HG03280 (cell line): ENCODE measurements at regions not wholly inside any gene's neighbourhood (a gene's known extent, or its start where the extent isn't known, plus 50 kb on each side); places are given as distances from the start of the nearest gene placed in this dataset.

ENCODE experiments used
- ATAC-seq: cut with Tn5 transposase; IDR thresholded peaks from one replicate; pipeline ENCODE4 v1.9.1; 2021; ENCODE audit warnings: mild to moderate bottlenecking, moderate library complexity; ENCODE audit not compliant: unreplicated experiment

DNA sequence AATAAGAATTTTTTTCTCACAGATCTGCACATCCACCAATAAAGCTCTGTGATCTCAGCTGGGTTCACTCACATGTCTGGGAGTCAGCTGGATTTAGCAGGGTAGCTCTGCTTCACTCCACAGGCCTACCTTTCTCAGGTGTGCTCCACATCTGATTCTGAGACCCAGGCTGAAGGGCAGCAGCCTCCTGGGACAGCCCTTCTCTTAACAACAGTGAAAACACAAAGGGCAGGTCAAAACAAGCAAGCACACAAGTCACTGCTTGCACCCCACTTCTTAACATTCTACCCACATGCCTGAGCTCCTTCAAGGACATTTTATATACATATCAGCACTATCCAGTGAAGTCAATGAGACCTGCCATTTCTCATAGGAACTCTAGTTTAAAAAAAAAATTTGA, 96.0 kb upstream of the MAP3K4 start:
- no peak for ATAC-seq

DNA sequence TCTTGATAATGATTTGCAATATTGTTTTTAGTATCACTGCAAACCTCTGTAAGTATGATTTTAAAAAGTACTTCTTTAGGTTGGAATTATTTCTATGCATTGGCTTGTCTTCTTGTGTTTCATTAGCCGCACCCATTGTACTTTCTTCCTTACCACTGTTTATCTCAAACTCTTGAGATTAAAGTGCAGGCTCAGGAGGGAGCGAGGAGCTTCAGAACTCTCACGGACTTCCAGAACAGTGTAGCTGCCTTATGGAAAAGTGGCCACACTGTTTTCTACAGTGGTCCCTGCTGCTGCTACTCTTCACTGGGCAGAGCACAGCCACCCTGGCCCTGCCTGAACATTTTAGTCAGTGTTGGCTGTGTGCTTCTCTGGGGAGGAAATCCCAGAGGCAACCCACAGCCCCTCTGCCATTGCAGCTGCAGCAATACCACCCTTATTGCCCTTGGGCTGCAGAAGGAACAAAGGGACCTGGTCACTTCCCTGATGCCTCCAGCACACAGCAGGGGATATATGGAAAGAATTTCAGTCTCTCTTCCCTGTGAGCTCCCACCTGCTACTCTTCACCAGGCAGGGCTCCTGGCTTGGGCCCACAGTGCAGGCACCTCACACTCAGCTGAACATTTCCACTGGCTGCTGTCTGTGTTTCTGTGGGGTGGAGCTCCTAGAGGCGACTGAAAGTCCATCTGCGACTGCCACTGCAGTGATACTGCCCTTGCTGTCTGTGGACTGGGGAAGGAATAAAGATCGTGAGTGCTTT, 91.7 kb upstream of the MAP3K4 start:
- ATAC-seq = no peak

DNA sequence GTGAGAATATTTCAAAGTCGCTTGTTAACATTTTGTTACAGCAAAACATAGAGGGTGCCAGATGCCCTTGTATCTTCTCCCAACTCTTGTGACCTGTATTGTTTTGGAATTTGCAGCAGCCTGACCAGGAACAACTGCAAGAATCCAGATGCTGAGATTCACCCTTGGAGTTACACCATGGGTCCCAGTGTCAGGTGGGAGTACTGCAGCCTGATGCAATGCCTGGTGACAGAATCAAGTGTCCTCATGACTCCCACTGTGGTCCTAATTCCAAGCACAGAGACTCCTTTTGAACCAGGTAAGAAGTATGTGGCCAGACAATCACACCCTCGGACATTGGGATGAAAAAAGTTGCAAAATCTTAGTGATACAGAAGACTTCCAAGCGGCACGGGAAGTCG, 79.6 kb upstream of the MAP3K4 start:
- ATAC-seq = no peak

GRCh38 chr6:160912411-160912810, 79.2 kb upstream of the MAP3K4 start:
- ATAC-seq = no peak

DNA sequence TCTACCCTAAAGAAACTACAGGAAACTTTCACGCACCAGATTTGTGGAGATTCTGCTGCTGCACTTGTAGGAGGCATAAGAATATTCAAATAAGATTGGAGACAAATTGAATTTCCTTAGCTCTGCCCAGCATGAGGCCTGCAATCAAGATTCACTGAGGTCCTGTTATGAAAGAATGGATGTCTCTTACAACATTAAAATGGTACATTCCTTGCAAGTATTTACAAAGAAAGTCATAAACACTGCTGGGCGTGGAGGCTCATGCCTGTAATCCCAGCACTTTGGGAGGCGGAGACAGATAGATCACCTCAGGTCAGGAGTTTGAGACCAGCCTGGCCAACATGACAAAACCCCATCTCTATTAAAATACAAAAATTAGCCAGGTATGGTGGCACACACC, 74.0 kb upstream of the MAP3K4 start:
- no peak for ATAC-seq

DNA sequence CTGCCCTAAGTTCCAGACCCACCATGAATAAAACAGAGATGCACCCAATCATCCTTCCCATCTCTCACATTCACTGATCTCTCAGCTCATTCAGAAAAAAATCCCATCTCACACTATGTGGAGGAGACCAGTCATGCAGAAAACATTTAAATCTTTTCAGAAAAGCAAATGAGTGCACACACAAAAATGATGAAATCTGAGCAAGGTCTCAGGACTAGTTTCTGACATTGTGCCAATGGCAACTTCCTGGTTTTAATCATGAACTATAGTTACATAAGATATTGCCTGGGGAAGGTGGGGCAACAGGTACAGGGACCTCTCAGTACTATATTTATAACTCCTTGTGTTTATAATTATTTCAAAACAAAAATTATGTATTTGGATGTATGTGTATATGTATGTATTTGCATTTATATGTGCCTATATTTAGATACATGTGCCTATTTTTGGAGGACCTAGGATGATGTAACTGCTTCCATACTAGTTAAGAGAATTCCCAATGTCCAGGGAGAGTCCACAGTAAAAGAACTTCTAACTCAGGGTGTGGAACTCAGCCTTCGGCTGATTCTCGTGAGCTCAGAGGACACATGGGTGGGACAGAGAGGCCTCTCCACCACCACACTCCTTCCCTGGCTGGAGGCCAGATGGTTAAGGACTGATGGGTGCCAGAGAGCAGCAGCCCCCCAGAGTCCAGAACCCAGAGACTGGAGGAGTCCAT, 71.7 kb upstream of the MAP3K4 start:
- no peak for ATAC-seq

DNA sequence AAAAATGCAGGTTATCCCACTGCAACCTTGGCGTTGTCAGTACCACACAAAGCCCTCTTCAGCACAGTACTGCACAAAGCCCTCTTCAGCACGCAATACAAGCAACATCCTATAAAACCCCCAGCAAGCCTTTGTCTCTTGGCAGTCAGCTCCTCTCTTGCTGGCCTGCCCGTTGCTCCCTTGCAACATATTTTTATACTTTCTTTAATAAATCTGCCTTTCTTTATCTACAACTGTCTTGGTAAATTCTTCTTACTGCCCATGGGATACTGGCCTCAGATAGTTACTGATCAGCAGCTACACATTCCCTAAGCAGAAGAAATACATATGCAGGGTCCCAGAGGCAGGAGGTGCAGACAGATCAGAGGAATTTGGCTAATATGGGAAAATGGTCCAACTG, 70.5 kb upstream of the MAP3K4 start:
- ATAC-seq = no peak

- ATAC-seq = no peak
Measured at GRCh38 chr6:160926281-160927276, 65.0 kb upstream of the MAP3K4 start.

GRCh38 chr6:160927416-160927815, 64.2 kb upstream of the MAP3K4 start:
- ATAC-seq = no peak

GRCh38 chr6:160929361-160929760, 62.2 kb upstream of the MAP3K4 start:
- ATAC-seq = no peak

GRCh38 chr6:160929831-160930230, 61.7 kb upstream of the MAP3K4 start:
- ATAC-seq = no peak

DNA sequence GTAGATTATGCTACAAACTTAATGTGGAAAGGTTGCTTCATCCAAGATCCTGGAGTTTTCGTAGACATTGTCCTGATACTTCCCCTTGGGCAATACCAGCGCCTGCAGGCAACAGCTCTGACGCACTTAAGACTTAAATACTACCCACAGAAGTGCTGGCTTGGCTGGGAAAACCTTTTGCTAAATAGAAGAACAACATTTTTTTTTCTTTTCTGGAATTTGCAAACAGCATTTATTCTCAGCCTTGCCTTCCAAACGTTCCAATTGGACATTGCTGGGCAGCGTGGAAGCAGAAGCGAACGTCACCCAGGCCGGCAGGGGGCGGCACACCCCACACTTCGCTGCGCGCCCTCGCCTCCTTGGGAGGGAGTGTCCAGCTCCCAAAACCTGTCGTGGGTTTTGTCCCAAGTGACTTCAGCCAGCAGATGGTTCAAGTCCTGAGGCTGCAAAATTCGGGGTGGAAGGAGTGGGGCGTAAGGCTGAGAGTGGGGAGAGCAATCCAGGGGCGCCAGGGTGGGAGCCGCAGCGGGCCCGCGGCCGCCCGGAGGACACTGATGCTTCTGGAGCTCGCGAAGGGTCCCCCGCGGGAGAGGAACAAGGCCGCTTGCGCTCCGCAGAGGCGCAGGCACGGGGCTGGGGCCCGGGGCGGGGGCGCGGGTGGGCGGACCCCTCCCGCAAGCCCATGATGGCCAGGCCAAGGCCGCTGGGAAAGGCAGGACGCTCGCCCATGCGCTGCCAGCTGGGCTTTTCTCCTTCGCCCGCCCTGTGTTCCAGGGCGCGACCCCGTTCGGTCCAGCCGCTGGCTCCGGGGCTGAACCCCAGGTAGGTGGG, 60.8 kb upstream of the MAP3K4 start:
- no peak for ATAC-seq

- ATAC-seq = no peak
Measured at GRCh38 chr6:160931378-160932310, 59.9 kb upstream of the MAP3K4 start.

DNA sequence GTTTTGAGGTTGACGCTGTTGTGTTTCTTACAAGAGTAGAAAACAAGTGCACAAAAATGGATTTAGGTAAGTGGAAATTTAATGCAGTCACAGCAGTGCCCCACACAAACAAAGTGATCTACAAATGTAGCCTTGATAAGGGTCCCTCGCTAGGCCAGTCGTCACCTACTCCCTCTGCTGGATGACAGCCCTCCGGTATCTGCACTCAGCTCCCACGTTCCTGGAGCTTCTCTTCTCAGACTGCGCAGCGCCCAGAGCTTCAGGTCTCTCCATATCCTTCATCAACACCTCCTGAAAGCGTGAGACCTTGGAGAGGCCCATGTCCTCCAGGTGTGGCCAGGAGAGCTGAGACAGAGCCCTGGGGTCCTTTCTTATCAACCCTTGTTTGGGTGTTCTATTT, 58.3 kb upstream of the MAP3K4 start:
- no peak for ATAC-seq

DNA sequence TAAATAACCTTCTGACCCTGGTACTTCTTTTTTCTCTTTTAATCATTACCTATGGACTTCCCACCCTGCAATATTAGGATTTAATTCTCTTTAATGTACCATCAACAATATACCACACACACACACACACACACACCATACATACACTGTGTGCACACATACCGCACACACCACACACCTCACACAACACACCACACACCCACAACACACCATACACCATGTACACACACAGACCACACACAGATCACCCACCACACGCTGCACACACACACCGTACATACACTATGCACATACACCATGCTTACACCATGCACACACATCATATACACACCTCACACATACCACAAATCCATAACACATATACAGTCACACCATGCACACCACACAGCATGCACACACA, 57.4 kb upstream of the MAP3K4 start:
- ATAC-seq = no peak

DNA sequence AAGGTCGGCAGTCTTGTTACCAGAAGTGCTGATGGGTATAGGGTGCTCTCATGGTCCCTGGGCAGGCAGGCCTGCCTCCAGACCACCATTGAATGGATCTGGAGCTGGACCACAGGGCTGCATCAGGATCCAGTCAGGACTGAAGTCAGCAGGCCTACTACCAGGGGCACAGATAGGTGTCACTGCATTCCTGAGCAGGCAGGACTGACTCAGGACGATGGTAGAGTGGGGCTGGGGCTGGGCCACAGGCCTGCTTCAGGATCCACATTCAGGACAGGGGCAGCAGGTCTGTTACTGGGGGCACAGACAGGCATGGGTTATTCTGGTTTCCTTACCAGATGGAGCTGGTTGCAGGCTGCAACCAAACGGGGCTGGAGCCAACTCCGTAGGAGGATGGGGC, 51.4 kb upstream of the MAP3K4 start:
- no peak for ATAC-seq
